Colonic mucosa (tissue), 4 donors: ENCODE measurements at regions not wholly inside any gene's neighbourhood (a gene's known extent, or its start where the extent isn't known, plus 50 kb on each side); places are given as distances from the start of the nearest gene placed in this dataset.

Experiments used
- DNase-seq: peaks from one replicate; pipeline ENCODE4 v3.0.0-alpha.2; 2020
- H3K27ac ChIP-seq: fragments of 200-600 bp; one replicate; pipeline ENCODE4 v1.8.0; 2021
- H3K27me3 ChIP-seq: fragments of 200-600 bp; one replicate; pipeline ENCODE4 v1.8.0; 2021
- H3K36me3 ChIP-seq: fragments of 200-600 bp; one replicate; pipeline ENCODE4 v1.8.0; 2021
- H3K4me1 ChIP-seq: fragments of 200-600 bp; one replicate; pipeline ENCODE4 v1.8.0; 2021; ENCODE audit warnings: mild to moderate bottlenecking
- H3K4me3 ChIP-seq: fragments of 200-600 bp; one replicate; pipeline ENCODE4 v1.8.0; 2021
- H3K9ac ChIP-seq, 2 donors: one replicate each; pipeline ENCODE4 v1.7.0; 2013; ENCODE audit warnings: control low read depth in 2 of 2, low read depth in 2 of 2, low read length in 2 of 2
- H3K9me3 ChIP-seq: fragments of 200-600 bp; one replicate; pipeline ENCODE4 v1.8.0; 2021
- intact Hi-C: fragments of 100-400 bp; cut with DNase I; formaldehyde crosslinking; loops from one replicate; pipeline ENCODE4 v1.14.1; 2022
- TF ChIP-seq, protein P1 (sequence below): fragments of 200-600 bp; IDR thresholded peaks from one replicate; pipeline ENCODE4 v1.8.0; 2022; ENCODE audit warnings: antibody characterized with exemption, mild to moderate bottlenecking
- donor health status: healthy.
- donor health status: DM: no; HTN: no; CAD: no.
- donor health status: DM: no; HTN: no; CAD: no.

DNA sequence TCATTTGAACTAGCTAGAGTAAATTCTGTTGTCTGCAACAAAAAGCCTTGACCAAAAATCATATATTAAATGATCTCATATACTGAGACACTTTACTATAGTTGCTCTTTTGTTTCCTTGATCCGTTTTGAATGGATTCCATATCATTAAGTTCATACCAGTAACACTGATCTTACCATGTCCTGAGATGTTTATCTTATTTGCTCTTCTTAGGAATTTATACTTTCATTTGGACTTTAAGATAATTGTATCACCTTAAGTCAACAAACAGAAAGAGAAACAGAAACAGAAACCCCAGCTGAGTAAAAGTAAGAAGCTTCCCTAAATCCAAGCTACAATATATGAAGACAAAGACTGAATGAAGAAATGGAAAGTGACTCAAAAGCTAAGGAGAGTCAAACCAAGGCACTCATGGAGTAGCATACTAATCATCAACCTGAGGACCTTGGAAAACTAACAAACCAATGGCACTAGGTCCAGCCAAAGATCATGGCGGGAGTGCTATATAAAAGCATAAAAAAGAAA is 106.5 kb upstream of the COX10 start:
- H3K27me3 ChIP-seq, result no peaks in the 10 kb centered on the region
- intact Hi-C loops, result no loop called here
- TF ChIP-seq, protein P1, sequence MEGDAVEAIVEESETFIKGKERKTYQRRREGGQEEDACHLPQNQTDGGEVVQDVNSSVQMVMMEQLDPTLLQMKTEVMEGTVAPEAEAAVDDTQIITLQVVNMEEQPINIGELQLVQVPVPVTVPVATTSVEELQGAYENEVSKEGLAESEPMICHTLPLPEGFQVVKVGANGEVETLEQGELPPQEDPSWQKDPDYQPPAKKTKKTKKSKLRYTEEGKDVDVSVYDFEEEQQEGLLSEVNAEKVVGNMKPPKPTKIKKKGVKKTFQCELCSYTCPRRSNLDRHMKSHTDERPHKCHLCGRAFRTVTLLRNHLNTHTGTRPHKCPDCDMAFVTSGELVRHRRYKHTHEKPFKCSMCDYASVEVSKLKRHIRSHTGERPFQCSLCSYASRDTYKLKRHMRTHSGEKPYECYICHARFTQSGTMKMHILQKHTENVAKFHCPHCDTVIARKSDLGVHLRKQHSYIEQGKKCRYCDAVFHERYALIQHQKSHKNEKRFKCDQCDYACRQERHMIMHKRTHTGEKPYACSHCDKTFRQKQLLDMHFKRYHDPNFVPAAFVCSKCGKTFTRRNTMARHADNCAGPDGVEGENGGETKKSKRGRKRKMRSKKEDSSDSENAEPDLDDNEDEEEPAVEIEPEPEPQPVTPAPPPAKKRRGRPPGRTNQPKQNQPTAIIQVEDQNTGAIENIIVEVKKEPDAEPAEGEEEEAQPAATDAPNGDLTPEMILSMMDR, result no peak

GRCh38 chr17:13967416-13967815 is 101.9 kb upstream of the COX10 start:
- DNase-seq, result no peak
- H3K27me3 ChIP-seq, result no peaks in the 10 kb centered on the region
- TF ChIP-seq, protein P1, result no peak
- H3K27ac ChIP-seq, result no peak overlapping the region
- H3K9me3 ChIP-seq, result no peaks in the 10 kb centered on the region
- H3K4me3 ChIP-seq, result no peak overlapping the region
- intact Hi-C loops, result no loop called here
- no peak overlapping the region for H3K9ac ChIP-seq
- no peaks in the 10 kb centered on the region for H3K4me1 ChIP-seq
- no peaks in the 10 kb centered on the region for H3K36me3 ChIP-seq

More for the DNA sequence above, 106.5 kb upstream of the COX10 start:
- DNase-seq, result no peak
- Histone ChIP-seq H3K9me3 (no peaks in the 10 kb centered on the region), H3K9ac (no peak overlapping the region), H3K36me3 (no peaks in the 10 kb centered on the region), H3K4me1 (no peaks in the 10 kb centered on the region), H3K27ac (no peak overlapping the region), H3K4me3 (no peak overlapping the region)

DNA sequence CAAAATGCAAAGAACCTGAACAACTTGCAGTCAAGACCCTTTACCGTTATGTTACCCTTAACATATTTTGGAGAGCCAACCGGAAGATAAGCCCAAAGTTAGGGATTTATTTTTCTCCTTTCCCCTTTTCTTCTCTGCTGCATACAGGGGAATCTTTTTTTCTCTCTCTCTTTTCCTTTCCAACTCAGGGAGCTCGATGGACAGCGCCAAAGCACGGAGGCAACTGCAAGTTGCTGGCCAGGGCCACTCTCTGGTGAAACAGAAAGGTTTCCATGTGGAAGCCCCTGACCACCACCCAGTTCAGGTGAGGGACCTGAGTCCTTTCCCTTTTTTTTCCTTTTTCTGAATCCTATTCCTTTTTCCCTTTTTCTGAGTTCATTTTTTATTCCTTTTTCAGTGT is 98.8 kb upstream of the COX10 start:
- H3K4me3 ChIP-seq, result no peak overlapping the region
- H3K4me1 ChIP-seq, result no peaks in the 10 kb centered on the region
- no peaks in the 10 kb centered on the region for H3K9me3 ChIP-seq
- TF ChIP-seq, protein P1, result no peak
- intact Hi-C loops, result no loop called here
- H3K27ac ChIP-seq, result no peak overlapping the region
- H3K27me3 ChIP-seq, result no peaks in the 10 kb centered on the region
- no peak overlapping the region for H3K9ac ChIP-seq
- no peaks in the 10 kb centered on the region for H3K36me3 ChIP-seq
- DNase-seq, result no peak

DNA sequence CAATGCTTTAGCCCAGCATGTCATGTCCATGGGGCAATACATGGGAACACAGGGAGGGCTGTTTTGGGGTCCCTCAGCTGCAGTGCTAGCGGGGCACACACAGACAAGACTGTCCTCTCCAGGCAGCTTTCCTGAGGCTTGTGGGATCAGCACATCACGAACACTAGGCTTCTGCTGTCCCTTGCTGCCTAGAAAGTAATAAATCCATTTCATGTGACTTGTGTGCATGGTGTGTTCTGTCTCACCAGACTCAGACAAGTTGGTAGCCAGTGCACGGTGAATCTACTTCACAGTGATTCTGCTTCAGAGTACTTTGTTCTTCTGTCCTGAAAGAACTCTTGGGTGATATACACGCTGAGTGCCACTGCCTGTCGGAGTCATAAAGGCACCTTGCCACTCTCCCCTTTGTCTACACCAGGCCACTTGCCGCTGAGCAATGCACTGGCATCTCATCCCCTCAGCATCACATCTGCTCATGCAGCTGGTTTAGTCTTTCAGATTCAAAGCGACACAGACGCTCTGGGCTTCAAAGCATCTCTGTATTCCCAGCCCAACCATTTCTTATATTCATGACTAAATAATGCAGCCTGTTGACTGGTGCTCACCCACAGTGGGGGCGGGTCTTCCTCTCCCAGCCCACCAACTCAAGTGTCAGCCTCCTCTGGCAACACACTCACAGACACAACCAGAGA is 95.2 kb upstream of the COX10 start:
- Histone ChIP-seq H3K9ac (no peak overlapping the region), H3K27me3 (no peaks in the 10 kb centered on the region), H3K27ac (no peak overlapping the region), H3K4me1 (no peaks in the 10 kb centered on the region), H3K36me3 (no peaks in the 10 kb centered on the region), H3K9me3 (no peaks in the 10 kb centered on the region), H3K4me3 (no peak overlapping the region)
- TF ChIP-seq, protein P1, result no peak
- DNase-seq, result no peak
- intact Hi-C loops, result no loop called here

DNA sequence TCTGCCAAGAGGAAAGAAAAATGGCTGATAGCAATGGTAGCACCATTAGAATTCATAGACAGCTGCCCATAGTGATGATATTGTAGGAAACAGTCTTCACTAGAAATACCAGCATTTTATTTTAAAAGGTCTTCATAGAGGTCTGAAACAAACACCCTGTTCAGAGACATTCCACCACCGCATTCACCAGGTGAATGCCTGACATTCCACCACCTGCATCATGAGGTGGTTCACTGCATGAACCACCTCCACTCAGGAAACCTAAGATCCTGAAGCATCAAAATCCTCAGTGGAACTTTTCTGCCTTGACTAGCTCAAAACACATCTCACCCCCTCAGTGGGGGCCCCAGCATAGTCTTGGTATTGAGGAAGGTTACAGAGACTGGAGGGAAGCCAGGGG is 91.5 kb upstream of the COX10 start:
- TF ChIP-seq, protein P1, result no peak
- no peak for DNase-seq
- intact Hi-C loops, result no loop called here
- Histone ChIP-seq H3K4me1 (no peaks in the 10 kb centered on the region), H3K9ac (no peak overlapping the region), H3K9me3 (no peaks in the 10 kb centered on the region), H3K36me3 (no peaks in the 10 kb centered on the region), H3K27ac (no peak overlapping the region), H3K4me3 (no peak overlapping the region), H3K27me3 (no peaks in the 10 kb centered on the region)
